Ecto neural progenitor cell (in vitro differentiated cells): ENCODE measurements at regions not wholly inside any gene's neighbourhood (a gene's known extent, or its start where the extent isn't known, plus 50 kb on each side); places are given as distances from the start of the nearest gene placed in this dataset.

ENCODE experiments used
- DNase-seq: peaks from one replicate; pipeline ENCODE4 v3.0.0-alpha.2; 2018; ENCODE audit warnings: low spot score

GRCh38 chr18:64618390-64618789 is 469.5 kb upstream of the LINC00305 start:
- DNase-seq = no peak

GRCh38 chr18:64615021-64615420 is 466.1 kb upstream of the LINC00305 start:
- DNase-seq = no peak

- no peak for DNase-seq
These were observed 465.6 kb upstream of the LINC00305 start for GRCh38 chr18:64614446-64614845.

GRCh38 chr18:64592246-64592645 is 443.4 kb upstream of the LINC00305 start:
- DNase-seq = no peak

- DNase-seq = no peak
These were observed 440.1 kb upstream of the LINC00305 start for GRCh38 chr18:64589000-64589399.

- DNase-seq = no peak
These were observed 417.6 kb upstream of the LINC00305 start for GRCh38 chr18:64566456-64566855.

GRCh38 chr18:64562651-64563050 is 413.8 kb upstream of the LINC00305 start:
- no peak for DNase-seq

GRCh38 chr18:64546451-64546850 is 397.6 kb upstream of the LINC00305 start:
- no peak for DNase-seq

GRCh38 chr18:64539847-64540246 is 391.0 kb upstream of the LINC00305 start:
- no peak for DNase-seq

GRCh38 chr18:64528646-64529045 is 379.8 kb upstream of the LINC00305 start:
- DNase-seq = no peak

GRCh38 chr18:64519201-64519600 is 370.3 kb upstream of the LINC00305 start:
- DNase-seq = no peak

GRCh38 chr18:64518191-64518590 is 369.3 kb upstream of the LINC00305 start:
- no peak for DNase-seq

GRCh38 chr18:64513401-64513800 is 364.5 kb upstream of the LINC00305 start:
- no peak for DNase-seq

GRCh38 chr18:64490207-64490606 is 341.3 kb upstream of the LINC00305 start:
- no peak for DNase-seq

GRCh38 chr18:64488698-64489097 is 339.8 kb upstream of the LINC00305 start:
- DNase-seq = no peak

GRCh38 chr18:64474773-64475172 is 325.9 kb upstream of the LINC00305 start:
- DNase-seq = no peak

GRCh38 chr18:64474255-64474654 is 325.4 kb upstream of the LINC00305 start:
- DNase-seq = no peak

GRCh38 chr18:64449434-64449833 is 300.5 kb upstream of the LINC00305 start:
- no peak for DNase-seq

GRCh38 chr18:64444819-64445218 is 295.9 kb upstream of the LINC00305 start:
- no peak for DNase-seq

- DNase-seq = no peak
These were observed 289.3 kb upstream of the LINC00305 start for GRCh38 chr18:64438178-64438577.

- DNase-seq = no peak
These were observed 287.2 kb upstream of the LINC00305 start for GRCh38 chr18:64436111-64436510.

- no peak for DNase-seq
These were observed 270.3 kb upstream of the LINC00305 start for GRCh38 chr18:64419156-64419555.

- no peak for DNase-seq
These were observed 268.1 kb upstream of the LINC00305 start for GRCh38 chr18:64416990-64417389.

GRCh38 chr18:64415218-64415617 is 266.3 kb upstream of the LINC00305 start:
- DNase-seq = no peak

GRCh38 chr18:64410685-64411084 is 261.8 kb upstream of the LINC00305 start:
- no peak for DNase-seq
